OCI-LY1 (cell line): ENCODE measurements at regions not wholly inside any gene's neighbourhood (a gene's known extent, or its start where the extent isn't known, plus 50 kb on each side); places are given as distances from the start of the nearest gene placed in this dataset.
"Not testable (repeated sequence)": the region's sequence is repeated elsewhere in the genome, so short reads cannot be mapped to it uniquely, and the experiment has no call there.

ENCODE experiments used
- H2AFZ ChIP-seq: fragments of 200-600 bp; sonication (generic), shearing (Covaris generic); 2 replicates; pipeline ENCODE4 v1.6.0; 2014; ENCODE audit warnings: antibody characterized with exemption, mild to moderate bottlenecking, low read length
- H3F3A ChIP-seq: fragments of 200-600 bp; sonication (generic), shearing (Covaris generic); 2 replicates; pipeline ENCODE4 v1.6.0; 2014; ENCODE audit warnings: mild to moderate bottlenecking, antibody characterized with exemption, low read length, moderate library complexity; ENCODE audit not compliant: insufficient read depth
- H3K27ac ChIP-seq: fragments of 200-600 bp; sonication (generic); 2 replicates; pipeline ENCODE4 v1.5.1; 2014; ENCODE audit warnings: low read length, mixed run types, mild to moderate bottlenecking, low read depth; ENCODE audit not compliant: poor library complexity, severe bottlenecking
- H3K27me3 ChIP-seq: fragments of 200-600 bp; sonication (generic); 2 replicates; pipeline ENCODE4 v1.6.0; 2014; ENCODE audit warnings: antibody characterized with exemption, mild to moderate bottlenecking, low read length, moderate library complexity; ENCODE audit not compliant: insufficient read depth
- H3K36me3 ChIP-seq: fragments of 200-600 bp; sonication (generic); 2 replicates; pipeline ENCODE4 v1.6.1; 2014; ENCODE audit warnings: mild to moderate bottlenecking, antibody characterized with exemption, low read length, moderate library complexity, mixed read lengths; ENCODE audit not compliant: insufficient read depth
- H3K4me1 ChIP-seq: fragments of 200-600 bp; sonication (generic); 2 replicates; pipeline ENCODE4 v1.5.1; 2014; ENCODE audit warnings: mild to moderate bottlenecking, low read length, moderate library complexity; ENCODE audit not compliant: insufficient read depth, severe bottlenecking
- H3K4me2 ChIP-seq: fragments of 200-600 bp; sonication (generic), shearing (Covaris generic); 2 replicates; pipeline ENCODE4 v1.6.1; 2014; ENCODE audit warnings: low read length
- H3K4me3 ChIP-seq: fragments of 200-600 bp; sonication (generic); 2 replicates; pipeline ENCODE4 v1.5.1; 2014; ENCODE audit warnings: low read length, low read depth, mild to moderate bottlenecking, mixed read lengths; ENCODE audit not compliant: poor library complexity, severe bottlenecking
- H3K79me2 ChIP-seq: fragments of 200-600 bp; shearing (Covaris generic); 2 replicates; pipeline ENCODE4 v1.6.1; 2016; ENCODE audit warnings: mixed run types, low read length, mixed read lengths; ENCODE audit not compliant: insufficient read depth
- H3K9ac ChIP-seq: fragments of 200-600 bp; sonication (generic), shearing (Covaris generic); 2 replicates; pipeline ENCODE4 v1.6.1; 2014; ENCODE audit warnings: mild to moderate bottlenecking, low read length, mixed read lengths
- H3K9me2 ChIP-seq: fragments of 200-600 bp; sonication (generic), shearing (Covaris generic); 2 replicates; pipeline ENCODE4 v1.6.1; 2014; ENCODE audit warnings: low read depth, mild to moderate bottlenecking, low read length, mixed read lengths
- H3K9me3 ChIP-seq: fragments of 200-600 bp; shearing (Covaris generic); 2 replicates; pipeline ENCODE4 v1.6.1; 2014; ENCODE audit warnings: low read length, mixed read lengths
- H4K20me1 ChIP-seq: fragments of 200-600 bp; sonication (generic), shearing (Covaris generic); 2 replicates; pipeline ENCODE4 v1.6.0; 2016; ENCODE audit warnings: mild to moderate bottlenecking, low read length; ENCODE audit not compliant: insufficient read depth
- CTCF ChIP-seq: fragments of 200-600 bp; sonication (generic), shearing (Covaris generic); IDR thresholded peaks from 2 replicates; pipeline ENCODE4 v1.5.1; 2017; ENCODE audit warnings: mild to moderate bottlenecking, antibody characterized with exemption, low read length, moderate library complexity, mixed read lengths
- EZH2 ChIP-seq: fragments of 200-600 bp; sonication (generic), shearing (Covaris generic); IDR thresholded peaks from 2 replicates; pipeline ENCODE4 v1.8.0; 2017; ENCODE audit warnings: borderline replicate concordance, mixed run types, mild to moderate bottlenecking, antibody characterized with exemption, low read length, moderate library complexity, mixed read lengths

GRCh38 chr4:106579236-106579635 is 210.7 kb upstream of the GIMD1 start:
- TF ChIP-seq CTCF (no peak), EZH2 (no peak)
- no peak overlapping the region for H3K9ac ChIP-seq
- no peaks in the 10 kb centered on the region for H3K9me3 ChIP-seq
- no peaks in the 10 kb centered on the region for H3K36me3 ChIP-seq
- no peak overlapping the region for H2AFZ ChIP-seq
- no peak overlapping the region for H3K4me2 ChIP-seq
- H3K4me1 ChIP-seq: no peaks in the 10 kb centered on the region
- H3F3A ChIP-seq: no peaks in the 10 kb centered on the region
- no peak overlapping the region for H3K27ac ChIP-seq
- H3K4me3 ChIP-seq: no peak overlapping the region
- no peaks in the 10 kb centered on the region for H3K79me2 ChIP-seq
- no peaks in the 10 kb centered on the region for H3K27me3 ChIP-seq
- no peaks in the 10 kb centered on the region for H3K9me2 ChIP-seq
- no peaks in the 10 kb centered on the region for H4K20me1 ChIP-seq

GRCh38 chr4:106569146-106570031 is 200.8 kb upstream of the GIMD1 start:
- Histone ChIP-seq H3K27me3 (no peaks in the 10 kb centered on the region), H3K4me2 (no peak overlapping the region), H3K27ac (no peak overlapping the region)

GRCh38 chr4:106565727-106566126 is 197.1 kb upstream of the GIMD1 start:
- Histone ChIP-seq H3F3A (no peaks in the 10 kb centered on the region), H4K20me1 (no peaks in the 10 kb centered on the region), H3K9me2 (no peaks in the 10 kb centered on the region), H3K9ac (no peak overlapping the region), H3K27me3 (no peaks in the 10 kb centered on the region), H3K79me2 (no peaks in the 10 kb centered on the region), H3K4me1 (no peaks in the 10 kb centered on the region), H3K27ac (no peak overlapping the region), H3K9me3 (no peaks in the 10 kb centered on the region), H3K4me2 (no peak overlapping the region), H3K4me3 (no peak overlapping the region), H3K36me3 (no peaks in the 10 kb centered on the region), H2AFZ (no peak overlapping the region)
- TF ChIP-seq EZH2 (no peak), CTCF (no peak)

More at GRCh38 chr4:106569146-106570031, 200.8 kb upstream of the GIMD1 start:
- H3K4me1 ChIP-seq: no peaks in the 10 kb centered on the region
- H3K9me2 ChIP-seq: no peaks in the 10 kb centered on the region
- H2AFZ ChIP-seq: no peak overlapping the region
- H3K36me3 ChIP-seq: no peaks in the 10 kb centered on the region
- no peaks in the 10 kb centered on the region for H4K20me1 ChIP-seq
- H3K9ac ChIP-seq: no peak overlapping the region
- H3K9me3 ChIP-seq: no peaks in the 10 kb centered on the region
- TF ChIP-seq EZH2: no peak
- TF ChIP-seq CTCF: no peak
- no peaks in the 10 kb centered on the region for H3F3A ChIP-seq
- no peaks in the 10 kb centered on the region for H3K79me2 ChIP-seq
- no peak overlapping the region for H3K4me3 ChIP-seq

- H3K4me1 ChIP-seq, H2AFZ ChIP-seq, H3K4me3 ChIP-seq, H3K4me2 ChIP-seq, H3K9me3 ChIP-seq, H3K79me2 ChIP-seq, H3K9me2 ChIP-seq, H3K27ac ChIP-seq, H3K27me3 ChIP-seq, H3K9ac ChIP-seq, H3F3A ChIP-seq, H4K20me1 ChIP-seq, H3K36me3 ChIP-seq: not testable (repeated sequence)
Measured at GRCh38 chr4:106563637-106564036, 195.1 kb upstream of the GIMD1 start.
